Stomach (tissue), 8 donors: ENCODE measurements at regions not wholly inside any gene's neighbourhood (a gene's known extent, or its start where the extent isn't known, plus 50 kb on each side); places are given as distances from the start of the nearest gene placed in this dataset.
"Not testable (repeated sequence)": the region's sequence is repeated elsewhere in the genome, so short reads cannot be mapped to it uniquely, and the experiment has no call there.

Experiments
- DNase-seq, 2 donors: peaks; one replicate each; pipeline versions ENCODE4 v3.0.0 to v3.0.0-alpha.2; 2013 to 2019
- H3K27ac ChIP-seq, 5 donors: fragments of 200-600 bp in 4 of 5; sonication (generic) in 4 of 5; one replicate each; pipeline ENCODE4 v1.5.1; 2013 to 2019; ENCODE audit warnings: mild to moderate bottlenecking in 1 of 5, moderate library complexity in 1 of 5
- H3K27me3 ChIP-seq, 3 donors: fragments of 200-600 bp; sonication (generic); one replicate each; pipeline ENCODE4 v1.5.1; 2017 to 2019; ENCODE audit warnings: mixed run types in 1 of 3
- H3K36me3 ChIP-seq, 4 donors: fragments of 200-600 bp; sonication (generic); 1 replicate in 3 of 4; 2 replicates in 1 of 4; pipeline ENCODE4 v1.5.1; 2016 to 2019
- H3K4me1 ChIP-seq, 4 donors: fragments of 200-600 bp; sonication (generic); one replicate each; pipeline ENCODE4 v1.5.1; 2016 to 2019
- H3K4me3 ChIP-seq, 4 donors: fragments of 200-600 bp; sonication (generic) in 3 of 4; one replicate each; pipeline ENCODE4 v1.5.1; 2016 to 2019; ENCODE audit warnings: mild to moderate bottlenecking in 1 of 4
- H3K9me3 ChIP-seq, 4 donors: fragments of 200-600 bp; sonication (generic); one replicate each; pipeline ENCODE4 v1.5.1; 2016 to 2019
- EP300 ChIP-seq: sonication (generic); formaldehyde crosslinking; IDR thresholded peaks from one replicate; pipeline ENCODE4 v1.6.1; 2017; ENCODE audit warnings: antibody characterized with exemption
- POLR2A ChIP-seq, 4 donors: fragments of 450-650 bp; IDR thresholded peaks; one replicate each; pipeline ENCODE4 v1.6.1; 2016; ENCODE audit warnings: antibody characterized with exemption in 4 of 4, control low read depth in 2 of 4, mild to moderate bottlenecking in 1 of 4, moderate library complexity in 1 of 4
- POLR2AphosphoS5 ChIP-seq, 3 donors: sonication (generic); formaldehyde crosslinking; IDR thresholded peaks; one replicate each; pipeline ENCODE4 v1.6.1; 2016; ENCODE audit warnings: antibody characterized with exemption in 3 of 3
- WGBS, 5 donors: extraction: QIAGEN DNeasy Blood & Tissue Kit in 3 of 5; methylation state at CpG; one replicate each; pipeline versions ENCODE4 v1.1.5 to v1.1.7; 2013 to 2018; 5-methylcytosine and 5-hydroxymethylcytosine counted together
- intact Hi-C: fragments of 100-400 bp; cut with DNase I; formaldehyde crosslinking; loops from one replicate; pipeline ENCODE4 v1.15.1; 2023; ENCODE audit warnings: low total_unique reads
- TF ChIP-seq, protein P1 (sequence below), 7 experiments: fragments of 450-650 bp in 4 of 7; fragments of 200-600 bp in 3 of 7; sonication (generic) in 3 of 7; IDR thresholded peaks; one replicate each; pipeline ENCODE4 v1.5.1; 2016 to 2019; ENCODE audit warnings: antibody characterized with exemption in 7 of 7, control low read depth in 2 of 7, mild to moderate bottlenecking in 1 of 7
- donor health status: healthy with polysubstance abuse.
- donor health status: Bipolar disorder and iron deficiency.
- donor health status: healthy.

DNA sequence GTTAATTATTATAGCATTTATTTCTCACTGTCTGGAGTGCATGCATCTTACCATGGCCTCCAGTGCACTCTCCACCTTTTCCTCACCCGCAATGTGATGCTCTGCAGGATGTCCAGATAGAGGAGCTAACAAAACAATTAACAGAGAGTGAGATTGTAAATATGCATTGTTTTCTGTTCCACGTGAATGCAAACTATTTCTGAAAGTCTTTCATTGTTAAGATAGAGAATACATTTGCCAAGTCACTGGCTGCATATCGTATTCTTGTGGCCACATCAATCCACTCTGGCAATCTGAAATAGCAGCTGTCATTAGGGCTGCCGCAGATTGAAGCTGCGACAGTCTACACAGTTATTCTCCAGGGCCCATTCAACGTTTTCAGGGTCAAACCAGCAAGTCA lies 143.8 kb downstream of the DUSP10 start:
- intact Hi-C loops, result no loop called here
- WGBS, 5 donors, result 59 to 73% (median 68%) methylated on average over 6 of the region's 6 CpGs
- no peaks in the 10 kb centered on the region for H3K27me3 ChIP-seq
- no peak overlapping the region for H3K4me3 ChIP-seq
- H3K36me3 ChIP-seq, result no peaks in the 10 kb centered on the region
- no peaks in the 10 kb centered on the region for H3K4me1 ChIP-seq
- no peak for DNase-seq
- H3K9me3 ChIP-seq, result no peaks in the 10 kb centered on the region
- no peak for TF ChIP-seq POLR2A (IDR thresholded peaks at IDR 0.05)
- TF ChIP-seq EP300, result no peak
- TF ChIP-seq, protein P1, sequence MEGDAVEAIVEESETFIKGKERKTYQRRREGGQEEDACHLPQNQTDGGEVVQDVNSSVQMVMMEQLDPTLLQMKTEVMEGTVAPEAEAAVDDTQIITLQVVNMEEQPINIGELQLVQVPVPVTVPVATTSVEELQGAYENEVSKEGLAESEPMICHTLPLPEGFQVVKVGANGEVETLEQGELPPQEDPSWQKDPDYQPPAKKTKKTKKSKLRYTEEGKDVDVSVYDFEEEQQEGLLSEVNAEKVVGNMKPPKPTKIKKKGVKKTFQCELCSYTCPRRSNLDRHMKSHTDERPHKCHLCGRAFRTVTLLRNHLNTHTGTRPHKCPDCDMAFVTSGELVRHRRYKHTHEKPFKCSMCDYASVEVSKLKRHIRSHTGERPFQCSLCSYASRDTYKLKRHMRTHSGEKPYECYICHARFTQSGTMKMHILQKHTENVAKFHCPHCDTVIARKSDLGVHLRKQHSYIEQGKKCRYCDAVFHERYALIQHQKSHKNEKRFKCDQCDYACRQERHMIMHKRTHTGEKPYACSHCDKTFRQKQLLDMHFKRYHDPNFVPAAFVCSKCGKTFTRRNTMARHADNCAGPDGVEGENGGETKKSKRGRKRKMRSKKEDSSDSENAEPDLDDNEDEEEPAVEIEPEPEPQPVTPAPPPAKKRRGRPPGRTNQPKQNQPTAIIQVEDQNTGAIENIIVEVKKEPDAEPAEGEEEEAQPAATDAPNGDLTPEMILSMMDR (IDR thresholded peaks at IDR 0.05), result no peak
- TF ChIP-seq POLR2AphosphoS5 (IDR thresholded peaks at IDR 0.05), result no peak
- no peak overlapping the region for H3K27ac ChIP-seq

- intact Hi-C loops, result no loop called here
- Histone ChIP-seq H3K9me3 (no peaks in the 10 kb centered on the region), H3K27me3 (no peaks in the 10 kb centered on the region), H3K4me1 (no peaks in the 10 kb centered on the region), H3K36me3 (no peaks in the 10 kb centered on the region), H3K27ac (no peak overlapping the region), H3K4me3 (no peak overlapping the region)
- no peak for DNase-seq
- TF ChIP-seq EP300, result no peak
- TF ChIP-seq POLR2AphosphoS5 (IDR thresholded peaks at IDR 0.05), result no peak
- no peak for TF ChIP-seq POLR2A (IDR thresholded peaks at IDR 0.05)
- TF ChIP-seq, protein P1 (IDR thresholded peaks at IDR 0.05), result no peak
Measured at GRCh38 chr1:221601166-221601565, 140.7 kb downstream of the DUSP10 start.

- Histone ChIP-seq H3K27me3 (no peaks in the 10 kb centered on the region), H3K4me3 (no peak overlapping the region), H3K9me3 (no peaks in the 10 kb centered on the region), H3K36me3 (no peaks in the 10 kb centered on the region), H3K4me1 (no peaks in the 10 kb centered on the region), H3K27ac (no peak overlapping the region)
- TF ChIP-seq, protein P1 (IDR thresholded peaks at IDR 0.05), result no peak
- no peak for TF ChIP-seq EP300
- no peak for TF ChIP-seq POLR2A (IDR thresholded peaks at IDR 0.05)
- TF ChIP-seq POLR2AphosphoS5 (IDR thresholded peaks at IDR 0.05), result no peak
- intact Hi-C loops, result no loop called here
- 83 to 96% (median 90%) methylated on average over 2 of the region's 2 CpGs for WGBS, 5 donors
- DNase-seq, result no peak
Measured at GRCh38 chr1:221602830-221603229, 139.1 kb downstream of the DUSP10 start.

DNA sequence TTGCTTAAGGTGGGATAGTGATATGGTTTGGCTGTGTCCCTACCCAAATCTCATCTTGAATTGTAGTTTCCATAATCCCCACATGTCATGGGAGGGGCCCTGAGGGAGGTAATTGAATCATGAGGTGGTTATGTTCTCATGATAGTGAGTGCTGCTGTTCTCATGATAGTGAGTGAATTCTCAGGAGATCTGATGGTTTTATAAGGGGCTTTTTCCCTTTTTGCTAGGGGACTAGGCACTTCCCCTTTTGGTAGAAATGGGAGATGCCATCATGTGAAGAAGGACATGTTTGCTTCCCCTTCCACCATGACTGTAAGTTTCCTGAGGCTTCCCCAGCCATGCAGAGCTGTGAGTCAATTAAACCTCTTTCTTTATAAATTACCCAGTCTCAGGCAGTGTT lies 137.5 kb downstream of the DUSP10 start:
- H3K27ac ChIP-seq, H3K36me3 ChIP-seq, H3K4me1 ChIP-seq, intact Hi-C loops, H3K4me3 ChIP-seq, H3K9me3 ChIP-seq, DNase-seq, H3K27me3 ChIP-seq: not testable (repeated sequence)

GRCh38 chr1:221604948-221605347 lies 136.9 kb downstream of the DUSP10 start:
- Histone ChIP-seq H3K4me1 (no peaks in the 10 kb centered on the region), H3K4me3 (no peak overlapping the region), H3K27ac (no peak overlapping the region), H3K27me3 (no peaks in the 10 kb centered on the region), H3K9me3 (no peaks in the 10 kb centered on the region), H3K36me3 (no peaks in the 10 kb centered on the region)
- no peak for DNase-seq
- TF ChIP-seq POLR2A (IDR thresholded peaks at IDR 0.05) (no peak), POLR2AphosphoS5 (IDR thresholded peaks at IDR 0.05) (no peak), EP300 (no peak)
- TF ChIP-seq, protein P1 (IDR thresholded peaks at IDR 0.05), result no peak
- intact Hi-C loops, result no loop called here
